ENCODE measurements at regions not wholly inside any gene's neighbourhood (a gene's known extent, or its start where the extent isn't known, plus 50 kb on each side); places are given as distances from the start of the nearest gene placed in this dataset.

- no peak overlapping the region for H3K27ac ChIP-seq
- H3K27me3 ChIP-seq: no peaks in the 10 kb centered on the region
- intact Hi-C loops (cut with DNase I; ENCODE audit: low total_unique reads): no loop called here
- H3K36me3 ChIP-seq: no peaks in the 10 kb centered on the region
- DNase-seq: no peak
- WGBS, 5 donors: 61 to 72% (median 66%) methylated on average over 5 of the region's 5 CpGs
- no peaks in the 10 kb centered on the region for H3K9me3 ChIP-seq
- no peak overlapping the region for H3K4me3 ChIP-seq
- H3K4me1 ChIP-seq: peaks cover 0 to 11% (median 2%) of the 10 kb centered on the region in 4 donors
- TF ChIP-seq CTCF (IDR thresholded peaks at IDR 0.05): no peak
- no peak for TF ChIP-seq POLR2AphosphoS5 (IDR thresholded peaks at IDR 0.05)
- TF ChIP-seq EP300 (IDR thresholded peaks at IDR 0.05): no peak
- no peak for TF ChIP-seq POLR2A (IDR thresholded peaks at IDR 0.05)
Measured at GRCh38 chr5:15420201-15420600, 79.8 kb upstream of the FBXL7 start.

- peaks cover 0 to 3% (median under 1%) of the 10 kb centered on the region in 4 donors for H3K4me1 ChIP-seq
- H3K27me3 ChIP-seq: no peaks in the 10 kb centered on the region
- intact Hi-C loops (cut with DNase I; ENCODE audit: low total_unique reads): no loop called here
- no peak for DNase-seq
- H3K36me3 ChIP-seq: no peaks in the 10 kb centered on the region
- WGBS, 5 donors: 86 to 91% (median 89%) methylated on average over 3 of the region's 3 CpGs
- TF ChIP-seq CTCF (IDR thresholded peaks at IDR 0.05) (no peak), POLR2AphosphoS5 (IDR thresholded peaks at IDR 0.05) (no peak), EP300 (IDR thresholded peaks at IDR 0.05) (no peak), POLR2A (IDR thresholded peaks at IDR 0.05) (no peak)
- H3K27ac ChIP-seq: no peak overlapping the region
- no peak overlapping the region for H3K4me3 ChIP-seq
- no peaks in the 10 kb centered on the region for H3K9me3 ChIP-seq
Measured at GRCh38 chr5:15417156-15417555, 82.8 kb upstream of the FBXL7 start.

- Histone ChIP-seq H3K27me3 (no peaks in the 10 kb centered on the region), H3K9me3 (peaks cover 0 to 20% (median 10%) of the 10 kb centered on the region in 4 donors), H3K36me3 (no peaks in the 10 kb centered on the region), H3K27ac (no peak overlapping the region), H3K4me3 (no peak overlapping the region), H3K4me1 (no peaks in the 10 kb centered on the region)
- WGBS, 5 donors: 80 to 88% (median 84%) methylated on average over 1 of the region's 1 CpG
- no peak for DNase-seq
- no peak for TF ChIP-seq CTCF (IDR thresholded peaks at IDR 0.05)
- no peak for TF ChIP-seq POLR2AphosphoS5 (IDR thresholded peaks at IDR 0.05)
- TF ChIP-seq EP300 (IDR thresholded peaks at IDR 0.05): no peak
- TF ChIP-seq POLR2A (IDR thresholded peaks at IDR 0.05): no peak
- intact Hi-C loops (cut with DNase I; ENCODE audit: low total_unique reads): no loop called here
Measured at GRCh38 chr5:15406478-15406877, 93.5 kb upstream of the FBXL7 start.

GRCh38 chr5:15393146-15393545, 106.8 kb upstream of the FBXL7 start:
- H3K36me3 ChIP-seq: no peaks in the 10 kb centered on the region
- TF ChIP-seq CTCF (IDR thresholded peaks at IDR 0.05) (no peak), EP300 (IDR thresholded peaks at IDR 0.05) (no peak), POLR2A (IDR thresholded peaks at IDR 0.05) (no peak), POLR2AphosphoS5 (IDR thresholded peaks at IDR 0.05) (no peak)
- no peak overlapping the region for H3K27ac ChIP-seq
- no peak overlapping the region for H3K4me3 ChIP-seq
- H3K4me1 ChIP-seq: no peaks in the 10 kb centered on the region
- H3K27me3 ChIP-seq: no peaks in the 10 kb centered on the region
- H3K9me3 ChIP-seq: no peaks in the 10 kb centered on the region
- 95 to 100% (median 98%) methylated on average over 1 of the region's 1 CpG for WGBS, 5 donors
- intact Hi-C loops (cut with DNase I; ENCODE audit: low total_unique reads): no loop called here
- DNase-seq: no peak
